ENCODE measurements at regions not wholly inside any gene's neighbourhood (a gene's known extent, or its start where the extent isn't known, plus 50 kb on each side); places are given as distances from the start of the nearest gene placed in this dataset.

DNA sequence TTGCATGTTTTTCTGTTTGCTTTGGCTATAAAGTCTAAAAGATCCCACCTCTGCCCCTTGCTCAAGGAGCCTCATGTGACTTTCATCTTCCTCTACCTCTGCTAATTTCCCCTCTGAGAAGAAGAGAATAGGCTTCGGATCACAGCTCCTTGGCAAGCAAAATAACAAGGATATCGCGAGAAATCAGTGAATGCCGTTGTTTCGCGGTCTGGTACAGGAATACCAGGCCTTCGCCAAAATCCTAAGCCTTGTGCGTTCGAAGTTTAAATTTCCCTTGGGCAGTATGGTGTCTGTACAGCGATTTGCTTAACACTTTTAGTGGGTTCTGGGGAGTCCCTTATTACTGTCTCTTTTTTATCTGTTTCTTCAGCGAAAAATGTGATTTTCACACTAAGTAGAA lies 142.3 kb downstream of the IRF8 start:
- DNase-seq (ENCODE audit: low spot score) = no peak

DNA sequence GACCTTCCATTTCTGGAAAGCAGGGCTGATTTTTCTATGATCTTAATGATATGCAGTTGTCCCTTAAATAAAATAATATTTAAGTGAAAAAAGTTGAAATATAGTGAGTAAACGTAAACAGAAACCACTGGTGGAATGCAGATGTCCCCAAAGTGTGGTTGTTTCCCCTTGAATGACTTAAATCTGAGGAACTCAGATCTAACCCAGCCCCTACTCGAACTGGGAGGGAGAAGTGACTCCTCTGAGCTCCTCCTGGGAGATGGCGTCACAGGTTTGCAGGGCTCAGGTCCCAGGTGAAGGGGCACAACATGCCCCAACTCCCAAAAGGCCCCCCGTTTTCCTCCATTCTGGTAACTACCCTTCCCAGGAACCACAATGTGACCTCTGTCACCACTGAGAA lies 142.8 kb downstream of the IRF8 start:
- no peak for DNase-seq (ENCODE audit: low spot score)

DNA sequence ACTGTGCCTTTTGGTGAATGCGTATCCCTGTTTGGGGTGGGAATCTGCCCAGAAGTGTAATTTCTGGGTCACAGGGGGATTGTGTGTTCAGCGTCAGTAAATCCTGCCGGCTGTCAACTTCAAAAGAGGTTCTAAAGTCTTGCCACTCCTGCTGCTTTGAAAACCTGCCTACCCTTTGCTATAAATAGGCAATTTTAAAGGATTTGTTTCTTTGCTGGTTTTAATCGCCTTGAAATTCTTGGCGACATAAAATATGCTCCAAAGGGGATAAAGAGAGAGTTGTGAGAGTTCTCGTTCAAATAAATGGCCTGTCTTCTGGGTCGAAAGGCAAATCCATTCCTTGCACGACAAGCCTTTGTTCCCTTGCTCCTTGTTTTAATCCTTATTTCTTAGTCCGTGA lies 143.4 kb downstream of the IRF8 start:
- no peak for DNase-seq (ENCODE audit: low spot score)

DNA sequence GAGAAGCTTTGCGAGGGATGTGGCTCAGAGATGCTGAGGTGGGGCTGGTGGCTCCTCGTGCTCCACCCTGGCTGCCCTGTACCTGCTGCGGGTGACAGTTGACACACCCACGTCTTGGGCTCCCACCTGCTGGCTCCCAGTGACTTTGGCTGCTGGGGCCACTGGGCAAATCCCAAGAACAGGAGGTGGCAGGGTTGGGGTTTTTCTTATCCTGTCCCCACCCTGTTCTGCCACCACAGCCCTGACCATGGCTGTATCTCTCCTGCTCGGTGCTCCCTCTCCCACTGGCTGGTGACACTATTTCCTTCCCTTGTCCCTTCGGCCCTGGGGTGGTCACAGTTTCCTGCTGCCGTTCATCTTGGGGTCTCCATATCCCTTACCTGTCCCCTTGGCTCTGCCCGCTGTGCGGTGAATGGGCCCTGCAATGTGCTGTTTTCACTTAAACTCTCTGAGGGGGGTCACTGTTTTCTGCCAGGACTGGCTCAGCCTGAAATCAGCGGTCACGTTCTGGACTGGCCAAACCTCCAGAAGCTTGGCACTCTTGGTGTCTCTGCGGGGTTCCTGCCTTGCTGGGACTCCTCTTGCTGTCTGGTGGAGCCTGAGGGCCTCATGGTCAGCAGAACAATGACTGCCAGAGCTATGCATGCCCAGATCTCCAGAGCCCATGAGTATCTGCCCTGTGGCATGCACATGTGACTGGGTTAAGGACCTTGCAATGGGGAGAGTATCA lies 144.2 kb downstream of the IRF8 start:
- DNase-seq (ENCODE audit: low spot score) = no peak

DNA sequence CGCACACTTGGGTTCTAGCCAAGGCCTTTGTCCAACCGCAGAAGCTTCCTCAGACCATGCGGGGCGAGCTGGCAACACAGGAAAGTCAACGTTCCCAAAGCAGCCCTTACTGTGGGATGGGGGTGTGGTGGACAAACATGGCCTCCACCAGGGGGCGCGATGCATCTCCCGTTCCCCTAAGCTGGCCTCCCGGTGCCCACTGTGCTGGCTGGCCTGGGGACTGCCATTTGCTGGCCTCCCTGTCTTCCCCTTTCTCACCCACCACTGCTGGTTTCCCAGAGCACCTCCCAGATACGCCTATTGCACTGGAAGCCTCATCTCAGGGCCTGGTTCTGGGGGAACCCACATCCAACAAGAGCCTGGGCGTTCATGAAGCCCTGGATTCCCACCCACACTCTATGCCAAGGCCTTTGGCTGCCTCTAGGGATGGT lies 145.3 kb downstream of the IRF8 start:
- peak; percentile 23 for DNase-seq (ENCODE audit: low spot score)

DNA sequence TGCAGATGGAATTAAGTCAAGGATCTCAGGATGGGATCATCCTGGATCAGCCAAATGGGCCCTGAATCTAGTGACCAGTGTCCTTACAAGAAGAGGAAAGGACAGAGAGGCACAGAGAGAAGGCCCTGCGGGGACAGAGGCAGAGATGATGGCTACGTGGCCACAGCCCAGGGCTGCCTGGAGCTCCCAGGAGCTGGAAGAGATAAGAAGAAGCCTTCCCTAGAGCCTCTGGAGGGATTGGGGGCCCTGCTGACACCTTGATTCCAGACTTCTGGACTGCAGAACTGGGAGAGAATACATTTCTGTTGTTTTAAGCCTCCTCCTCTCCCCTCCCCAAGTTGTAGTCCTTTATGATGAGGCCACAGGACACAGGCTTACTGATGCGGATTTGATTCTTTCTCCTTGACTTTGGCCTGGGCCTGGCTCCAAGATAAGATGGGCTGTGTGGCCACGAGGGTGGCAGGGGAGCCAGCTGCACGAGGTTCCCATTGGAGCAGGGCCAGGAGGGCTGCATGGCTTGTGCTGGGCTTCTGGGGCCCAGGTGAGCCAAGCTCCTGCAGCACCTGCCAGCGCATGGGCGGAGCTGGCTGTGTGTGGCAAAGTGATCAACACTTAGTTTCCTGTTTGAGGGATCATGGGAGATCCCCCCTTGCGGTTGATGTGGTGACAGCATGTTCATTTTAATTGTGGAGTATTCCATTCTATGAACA lies 146.1 kb downstream of the IRF8 start:
- DNase-seq (ENCODE audit: low spot score) = no peak

DNA sequence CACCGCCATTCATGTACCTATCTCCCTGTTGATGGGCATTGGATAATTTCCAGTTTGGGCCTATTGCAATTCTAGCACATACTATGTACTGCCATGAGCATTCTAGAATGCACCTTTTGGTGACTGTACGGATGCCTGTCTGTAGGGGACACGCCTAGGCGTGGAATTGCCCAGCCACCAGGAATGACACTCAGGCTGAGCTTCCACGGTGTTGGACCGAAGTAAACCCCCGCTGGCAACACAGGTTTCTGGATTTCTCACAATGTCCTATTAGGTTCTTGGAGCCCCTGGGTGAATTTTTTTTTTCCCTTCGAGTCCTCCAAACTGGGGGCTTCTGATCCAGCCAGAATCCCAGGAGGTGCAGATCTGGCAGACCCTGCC lies 146.6 kb downstream of the IRF8 start:
- DNase-seq (ENCODE audit: low spot score) = no peak

DNA sequence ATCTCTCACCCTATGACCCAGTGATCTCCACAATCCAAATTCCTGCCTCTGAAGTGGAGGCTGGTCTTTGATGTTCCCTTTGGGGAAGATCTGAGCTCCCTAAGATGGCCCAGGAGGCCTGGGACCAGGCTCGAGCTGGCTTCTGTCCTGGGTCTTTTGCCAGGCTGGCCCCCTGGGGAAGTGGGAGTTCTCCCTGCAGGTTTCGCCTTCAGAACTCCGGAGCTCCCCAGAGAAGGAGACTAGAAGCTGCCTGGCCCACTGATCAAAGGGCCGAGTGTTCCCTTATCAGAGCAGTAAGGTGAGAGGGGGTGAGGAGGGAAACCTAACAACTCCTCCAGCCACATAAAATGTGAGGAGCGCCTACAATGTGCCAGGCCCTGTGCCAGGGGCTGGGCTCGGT lies 147.1 kb downstream of the IRF8 start:
- DNase-seq (ENCODE audit: low spot score) = no peak

DNA sequence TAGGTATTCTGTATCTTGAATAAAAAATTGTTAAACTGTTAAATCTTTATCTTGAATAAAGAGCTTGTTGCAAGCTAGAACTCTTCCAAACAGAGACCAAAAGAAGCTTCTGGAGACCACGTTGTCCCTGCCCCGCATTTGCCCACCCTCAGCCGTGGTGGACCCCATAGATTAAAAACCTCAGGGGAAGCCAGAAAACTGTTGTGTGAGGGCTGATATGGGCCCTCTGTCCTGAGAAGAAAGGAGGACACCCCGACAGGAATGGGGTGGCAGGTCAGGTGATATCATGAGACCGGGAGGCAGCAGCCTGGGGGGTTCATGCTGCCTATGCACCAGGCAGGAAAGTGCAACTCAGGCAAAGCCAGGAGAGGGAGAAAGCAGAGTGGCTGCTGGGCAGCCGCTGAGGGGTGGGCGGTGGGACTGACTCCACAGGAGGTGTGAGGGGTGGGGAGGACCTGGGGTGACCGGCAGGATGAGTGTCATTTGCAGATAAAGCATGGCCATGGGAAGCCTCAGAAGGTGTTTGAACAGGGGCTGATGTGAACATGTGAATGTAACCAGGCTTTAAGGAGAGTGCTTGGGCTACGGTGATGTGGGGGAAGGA lies 147.8 kb downstream of the IRF8 start:
- no peak for DNase-seq (ENCODE audit: low spot score)

DNA sequence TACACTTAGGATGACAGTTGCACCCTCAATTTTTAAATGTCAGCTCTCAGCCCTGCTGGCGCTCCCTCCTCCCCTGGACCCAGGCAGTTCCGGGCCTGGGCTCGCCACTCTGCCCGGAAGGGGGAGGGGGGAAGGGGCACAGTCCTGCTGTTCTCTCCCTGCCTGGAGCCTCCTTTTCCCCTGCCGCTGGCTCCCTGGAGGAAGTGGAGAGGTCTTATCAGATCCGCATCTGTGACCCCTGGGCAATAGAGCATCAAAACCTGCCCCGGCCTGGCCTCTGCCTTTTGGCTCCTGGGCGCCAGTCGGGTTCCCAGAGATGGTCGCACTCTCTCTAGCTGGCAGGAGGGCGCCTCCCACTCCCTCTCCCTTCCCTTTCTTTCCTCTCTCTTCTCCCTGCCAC lies 149.3 kb downstream of the IRF8 start:
- DNase-seq (ENCODE audit: low spot score) = no peak

DNA sequence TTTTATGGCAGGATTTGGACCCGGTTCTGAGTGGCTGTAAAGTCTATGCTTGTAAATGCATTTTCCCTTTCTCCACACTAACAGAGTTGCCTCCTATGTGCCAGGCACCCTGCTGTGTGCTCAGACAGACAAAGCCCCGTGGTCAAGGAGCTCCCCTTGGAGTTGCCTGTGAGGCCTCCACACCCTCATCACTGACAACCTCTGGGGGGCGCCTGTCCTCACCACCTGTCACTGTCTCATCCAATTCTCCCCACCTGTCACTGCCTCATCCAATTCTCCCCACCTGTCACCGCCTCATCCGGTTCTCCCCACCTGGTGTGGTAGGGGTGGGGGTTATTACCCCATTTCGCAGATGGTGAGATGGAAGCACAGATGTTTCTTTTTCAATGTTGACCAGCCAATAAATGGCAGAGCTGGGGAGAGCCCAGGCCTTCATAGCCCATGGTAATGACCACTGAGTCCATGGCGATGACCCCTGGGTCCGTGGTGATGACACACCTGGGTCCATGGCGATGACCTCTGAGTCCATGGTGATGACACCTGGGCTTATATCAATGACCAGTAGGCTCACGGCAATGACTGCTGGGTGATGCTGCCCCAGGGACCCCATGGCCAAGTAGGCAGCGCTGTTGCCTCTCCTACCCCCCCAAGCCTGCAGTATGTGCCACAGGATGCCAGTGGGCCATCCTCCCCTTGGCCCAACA lies 150.1 kb downstream of the IRF8 start:
- no peak for DNase-seq (ENCODE audit: low spot score)

DNA sequence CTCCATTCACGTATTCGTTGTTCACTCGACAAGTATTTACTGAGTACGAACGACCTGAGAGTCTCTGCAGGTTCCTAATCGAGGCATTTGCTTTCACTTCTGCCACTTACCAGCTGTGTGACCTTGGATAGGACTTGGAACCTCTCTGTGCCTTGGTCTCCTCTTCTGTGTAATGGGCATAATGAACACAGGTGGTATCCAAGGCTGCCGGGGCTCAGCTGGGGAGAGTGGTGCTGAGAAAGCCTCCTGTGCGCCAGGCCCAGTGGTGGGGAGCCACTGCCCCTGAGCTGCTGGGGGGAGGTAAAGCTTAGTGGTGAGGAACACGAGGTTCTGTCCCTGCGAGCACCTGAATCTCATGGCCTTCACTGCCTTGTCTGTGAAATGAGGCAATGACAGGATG lies 150.7 kb downstream of the IRF8 start:
- DNase-seq (ENCODE audit: low spot score) = no peak

DNA sequence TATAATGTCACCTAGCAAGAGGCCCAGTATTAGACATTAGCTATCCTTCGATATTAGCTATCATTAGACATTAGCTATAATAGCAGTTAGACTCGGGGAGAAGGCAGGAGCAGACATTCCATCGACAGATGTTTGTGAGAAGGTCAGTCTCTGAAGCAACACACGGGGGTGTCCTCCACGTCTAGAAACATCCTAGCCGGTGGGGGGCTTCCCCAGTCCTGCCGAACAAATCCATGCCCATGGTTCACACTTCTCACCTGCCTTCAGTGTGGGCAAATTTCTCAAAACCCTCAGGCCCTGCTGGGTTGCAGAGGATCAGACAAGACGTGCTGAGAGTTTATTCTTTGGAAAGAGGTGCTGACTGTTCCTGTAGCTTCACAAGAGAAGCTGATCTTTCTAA lies 151.1 kb downstream of the IRF8 start:
- no peak for DNase-seq (ENCODE audit: low spot score)

DNA sequence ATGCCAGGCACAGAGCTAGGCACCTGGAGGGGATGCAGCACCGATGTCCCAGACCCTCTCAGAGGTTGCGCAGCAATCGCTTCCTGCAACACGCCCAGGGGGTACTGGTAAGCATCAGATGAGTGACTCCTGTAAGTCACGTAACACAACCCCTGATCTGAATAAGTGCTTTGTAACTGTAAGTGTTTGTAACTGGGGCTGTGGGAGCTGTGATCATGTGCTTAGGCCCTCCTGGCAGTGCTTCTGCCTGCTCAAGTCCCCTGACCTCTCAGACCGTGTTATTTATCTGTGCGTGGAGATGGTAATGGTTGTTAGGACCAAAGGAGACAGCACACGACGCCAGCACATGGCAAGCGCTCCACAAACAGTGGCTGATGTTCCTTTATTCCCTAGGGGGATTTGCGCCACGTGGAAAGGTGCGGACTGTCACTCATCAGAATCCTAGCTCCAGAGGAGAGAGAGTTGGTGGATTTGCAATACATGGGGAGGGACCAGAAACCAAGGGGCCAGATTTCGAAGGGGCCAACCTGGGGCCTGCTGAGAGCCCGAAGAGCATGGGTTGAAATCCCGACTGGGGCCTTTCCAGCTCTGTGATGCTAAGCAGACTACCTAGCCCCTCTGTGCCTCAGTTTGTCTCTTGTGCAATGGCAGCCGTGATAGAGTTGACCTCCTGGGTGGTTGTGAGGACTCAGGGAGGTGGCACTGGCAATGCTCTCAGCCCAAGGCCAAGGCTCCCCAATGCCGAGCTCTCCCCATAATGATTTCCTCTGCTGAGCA lies 151.8 kb downstream of the IRF8 start:
- DNase-seq (ENCODE audit: low spot score) = no peak

DNA sequence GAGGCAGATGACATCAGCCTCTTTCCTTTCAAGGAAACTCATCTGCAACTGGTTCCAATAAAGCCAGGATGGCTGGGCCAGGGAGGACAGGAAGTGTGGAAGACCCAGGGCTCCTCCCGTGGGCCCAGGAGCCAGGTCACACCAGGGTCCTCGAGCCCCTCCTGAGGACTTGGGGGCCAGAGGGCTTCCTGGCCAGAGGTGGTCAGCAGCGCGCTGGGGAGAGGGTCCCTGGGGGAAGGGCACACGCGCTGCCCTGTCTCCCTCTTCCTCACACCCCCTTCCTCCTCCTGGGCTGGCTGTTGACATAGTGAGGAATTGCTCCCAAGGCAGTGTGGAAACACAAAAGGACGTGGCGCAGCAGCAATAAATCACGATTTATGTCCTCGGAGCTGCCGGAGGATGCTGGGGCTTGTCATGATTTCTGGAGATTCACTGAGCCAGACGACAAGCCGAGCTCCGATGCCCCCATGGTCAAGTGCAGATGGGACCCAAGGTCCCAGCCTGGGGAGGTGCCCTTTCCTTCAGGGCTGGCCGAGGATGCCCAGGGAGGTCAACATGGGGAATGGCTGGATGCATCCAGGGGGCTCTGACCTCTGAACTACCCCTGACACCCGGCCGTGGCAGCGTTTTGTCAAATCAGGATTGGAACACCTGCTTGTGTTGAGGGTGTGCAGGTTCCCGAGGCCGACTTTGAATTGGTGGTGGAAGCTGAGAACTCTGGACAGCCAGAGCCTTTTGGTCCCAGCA lies 152.6 kb downstream of the IRF8 start:
- no peak for DNase-seq (ENCODE audit: low spot score)

DNA sequence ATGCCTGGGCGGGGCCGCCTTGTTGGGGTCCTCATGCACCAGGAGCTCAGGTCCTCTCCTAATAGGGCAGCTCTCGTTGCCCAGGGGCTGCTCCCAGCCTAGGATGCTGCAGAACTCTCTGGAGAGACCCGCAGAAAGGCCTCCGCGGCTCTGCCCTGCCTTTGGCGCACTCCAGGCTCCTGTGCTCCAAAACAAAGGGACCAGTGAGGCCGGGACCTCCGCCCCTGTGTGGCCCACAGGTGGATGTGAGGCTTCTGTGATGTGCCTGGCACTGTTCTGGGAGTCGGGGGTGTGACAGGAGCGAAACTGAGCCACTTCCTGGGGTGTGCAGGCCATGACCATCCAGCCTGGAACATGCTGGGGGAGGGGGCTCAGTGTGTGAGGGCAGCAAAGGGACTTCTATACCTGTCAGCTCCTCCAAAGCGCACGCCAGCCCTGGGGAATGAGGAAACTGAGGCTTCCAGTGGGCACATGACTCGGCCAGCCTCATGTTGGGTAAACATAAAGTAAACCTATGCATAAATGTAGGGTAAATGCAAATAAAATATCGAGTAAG lies 153.2 kb downstream of the IRF8 start:
- DNase-seq (ENCODE audit: low spot score) = no peak

DNA sequence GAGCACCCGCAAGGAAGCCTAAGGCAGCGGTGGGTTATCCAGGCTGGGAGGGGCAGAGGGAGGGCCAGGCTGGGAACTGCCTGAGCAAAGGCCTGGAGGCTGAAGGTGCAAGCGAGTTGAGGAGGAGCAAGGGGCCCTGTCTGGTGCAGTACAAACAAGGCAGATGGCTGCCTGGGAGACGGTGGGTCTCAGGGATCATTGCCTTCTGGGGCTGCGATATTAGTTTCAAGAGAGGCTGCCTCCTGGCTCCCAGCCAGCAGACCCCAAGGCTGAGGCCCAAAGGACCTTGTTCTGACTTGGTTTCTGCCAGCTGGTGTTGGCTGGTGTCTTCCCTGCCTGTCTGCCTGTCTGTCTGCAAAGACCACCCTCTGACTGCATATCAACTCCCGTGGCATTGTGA lies 154.0 kb downstream of the IRF8 start:
- DNase-seq (ENCODE audit: low spot score) = no peak

DNA sequence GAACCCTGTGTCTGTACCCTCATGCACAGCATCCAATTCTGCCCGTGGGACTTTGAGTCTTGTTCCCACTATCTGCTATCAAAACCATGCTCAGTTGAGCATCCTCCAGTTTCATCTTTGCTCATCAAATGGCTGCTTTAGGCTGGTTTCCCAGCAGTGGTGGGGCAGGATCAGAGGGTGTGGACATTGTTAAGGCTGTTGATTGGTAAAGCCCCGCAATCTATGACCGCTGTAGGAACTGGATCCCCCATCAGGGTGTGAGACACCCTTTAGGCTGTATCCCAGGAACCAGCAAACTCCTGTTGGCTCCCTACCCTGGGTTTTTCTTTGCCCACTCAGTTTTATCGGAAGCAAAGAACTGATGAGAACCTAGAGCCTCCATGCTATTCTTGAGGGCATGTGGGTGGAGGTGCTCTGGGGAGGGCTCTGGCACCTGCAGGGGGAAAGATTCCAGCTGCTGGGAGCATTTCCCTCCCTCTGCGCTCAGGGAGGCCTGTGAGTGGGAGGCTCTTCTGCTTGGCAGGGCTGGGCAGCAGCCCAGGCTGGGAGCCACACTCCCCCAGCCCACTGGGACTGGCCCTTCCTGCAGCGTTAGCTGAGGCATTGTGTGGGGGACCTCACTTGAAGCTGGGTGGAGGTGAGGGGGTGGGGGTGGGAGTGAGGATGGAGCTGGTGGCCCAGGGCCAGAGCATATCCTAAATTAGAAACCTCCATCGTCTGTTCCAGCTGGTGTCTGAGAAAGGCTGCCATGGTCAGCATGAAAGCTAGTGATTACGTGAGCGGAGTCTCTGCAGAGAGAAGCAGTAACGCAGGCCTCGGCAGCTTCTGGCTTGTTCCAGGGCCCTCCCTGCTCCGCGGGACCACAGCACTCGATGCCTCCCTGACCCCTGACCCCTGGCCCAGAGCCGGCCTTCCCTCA lies 160.6 kb downstream of the IRF8 start:
- no peak for DNase-seq (ENCODE audit: low spot score)

DNA sequence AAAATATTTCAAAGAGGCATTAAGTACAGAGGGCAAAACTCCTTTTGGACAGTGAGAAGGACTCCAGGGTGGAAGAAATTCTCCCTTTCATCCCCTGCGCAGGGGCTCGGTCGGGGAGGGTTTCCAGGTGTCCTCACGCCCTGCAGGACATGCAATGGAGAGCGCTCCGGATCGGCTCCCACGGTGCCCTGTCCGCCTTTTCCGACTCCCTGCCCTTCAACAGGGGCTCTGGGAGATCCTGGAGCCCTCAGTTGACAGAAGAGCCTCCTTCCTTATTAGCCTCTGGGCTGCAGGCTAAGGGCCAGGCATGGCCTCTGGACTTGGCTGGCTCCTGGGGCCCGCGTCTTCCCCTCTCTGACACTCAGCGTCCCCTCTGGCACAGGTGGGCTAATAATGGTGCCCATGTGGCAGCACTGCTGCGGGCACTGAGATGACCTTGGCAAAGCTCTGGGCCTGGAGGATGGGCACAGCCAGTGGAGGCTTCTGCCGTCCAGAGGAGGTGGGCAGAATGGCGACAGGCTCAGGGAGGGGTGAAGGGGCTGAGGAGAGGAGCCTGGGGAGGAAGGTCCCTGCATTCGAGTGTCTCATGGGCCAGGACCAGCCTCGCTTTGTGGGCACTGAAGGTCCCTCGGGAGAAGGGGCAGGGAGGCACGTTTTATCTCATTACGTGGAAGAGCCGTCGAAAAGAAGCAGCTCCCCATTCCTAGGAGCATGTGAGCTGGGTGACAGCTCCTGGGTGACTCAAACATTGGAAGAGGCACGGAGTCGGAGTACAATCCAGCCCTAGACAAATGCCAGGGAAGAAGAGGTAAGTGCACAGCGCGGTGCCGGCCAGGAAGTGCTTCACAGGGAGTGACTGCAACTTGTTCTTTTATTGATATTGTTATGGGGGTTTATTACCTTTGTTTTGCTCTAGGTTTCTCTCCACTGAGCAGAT lies 161.7 kb downstream of the IRF8 start:
- no peak for DNase-seq (ENCODE audit: low spot score)
